Ishikawa (cell line): ENCODE measurements at regions not wholly inside any gene's neighbourhood (a gene's known extent, or its start where the extent isn't known, plus 50 kb on each side); places are given as distances from the start of the nearest gene placed in this dataset.

ENCODE experiments used
- CEBPB ChIP-seq: IDR thresholded peaks from 2 replicates; pipeline ENCODE4 v1.6.1; 2012
- CREB1 ChIP-seq: IDR thresholded peaks from 2 replicates; pipeline ENCODE4 v1.6.1; 2012; ENCODE audit warnings: low read depth
- EGR1 ChIP-seq: IDR thresholded peaks from 2 replicates; pipeline ENCODE4 v1.6.1; 2012
- EP300 ChIP-seq: IDR thresholded peaks from 2 replicates; pipeline ENCODE4 v1.6.1; 2012; ENCODE audit warnings: borderline replicate concordance
- FOXM1 ChIP-seq: IDR thresholded peaks from 2 replicates; pipeline ENCODE4 v1.6.1; 2012; ENCODE audit warnings: low read depth, borderline replicate concordance
- NFIC ChIP-seq: IDR thresholded peaks from 2 replicates; pipeline ENCODE4 v1.6.1; 2012
- RAD21 ChIP-seq: IDR thresholded peaks from 2 replicates; pipeline ENCODE4 v1.6.1; 2012; ENCODE audit warnings: low read depth
- TAF1 ChIP-seq: IDR thresholded peaks from 2 replicates; pipeline ENCODE4 v1.6.1; 2012; ENCODE audit warnings: low read depth, mild to moderate bottlenecking
- TCF12 ChIP-seq: IDR thresholded peaks from 2 replicates; pipeline ENCODE4 v1.6.1; 2012; ENCODE audit warnings: low read depth
- TEAD4 ChIP-seq: IDR thresholded peaks from 2 replicates; pipeline ENCODE4 v1.6.1; 2012
- YY1 ChIP-seq: IDR thresholded peaks from 2 replicates; pipeline ENCODE4 v1.6.1; 2012; ENCODE audit warnings: low read depth
- ZBTB7A ChIP-seq: IDR thresholded peaks from 2 replicates; pipeline ENCODE4 v1.6.1; 2012; ENCODE audit warnings: low read depth
- TF ChIP-seq, protein P1 (sequence below): IDR thresholded peaks from 2 replicates; pipeline ENCODE4 v1.6.1; 2012
- TF ChIP-seq, protein P2 (sequence below): IDR thresholded peaks from 2 replicates; pipeline ENCODE4 v1.6.1; 2012
- TF ChIP-seq, protein P3 (sequence below): IDR thresholded peaks from 2 replicates; pipeline ENCODE4 v1.6.1; 2012; ENCODE audit warnings: low read depth, mild to moderate bottlenecking

DNA sequence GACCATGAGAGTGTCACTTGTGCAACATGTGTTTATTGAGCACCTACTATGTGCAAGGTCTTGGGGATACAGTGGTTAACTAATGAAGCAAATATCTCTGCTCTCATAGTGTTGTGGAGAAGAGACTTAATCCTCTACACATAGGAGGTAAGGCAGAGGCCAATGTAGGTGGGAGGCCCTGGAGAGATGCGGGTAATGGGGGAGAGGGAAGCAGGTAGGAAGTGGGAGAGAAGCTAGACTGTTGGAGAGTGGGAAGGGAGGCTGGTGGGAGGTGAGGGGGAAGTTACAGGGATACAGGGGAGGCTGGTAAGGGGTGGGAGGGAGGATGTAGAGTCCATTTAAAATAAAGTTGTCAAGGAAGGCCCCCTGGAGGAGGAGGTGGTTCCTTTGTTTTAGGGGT lies 240.0 kb downstream of the MIAT start:
- TF ChIP-seq, protein P1, sequence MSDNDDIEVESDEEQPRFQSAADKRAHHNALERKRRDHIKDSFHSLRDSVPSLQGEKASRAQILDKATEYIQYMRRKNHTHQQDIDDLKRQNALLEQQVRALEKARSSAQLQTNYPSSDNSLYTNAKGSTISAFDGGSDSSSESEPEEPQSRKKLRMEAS, result no peak
- no peak for TF ChIP-seq TCF12
- TF ChIP-seq TEAD4, result no peak
- TF ChIP-seq RAD21, result no peak
- no peak for TF ChIP-seq CREB1
- no peak for TF ChIP-seq EP300
- TF ChIP-seq FOXM1, result no peak
- no peak for TF ChIP-seq ZBTB7A
- no peak for TF ChIP-seq CEBPB
- TF ChIP-seq, protein P2, sequence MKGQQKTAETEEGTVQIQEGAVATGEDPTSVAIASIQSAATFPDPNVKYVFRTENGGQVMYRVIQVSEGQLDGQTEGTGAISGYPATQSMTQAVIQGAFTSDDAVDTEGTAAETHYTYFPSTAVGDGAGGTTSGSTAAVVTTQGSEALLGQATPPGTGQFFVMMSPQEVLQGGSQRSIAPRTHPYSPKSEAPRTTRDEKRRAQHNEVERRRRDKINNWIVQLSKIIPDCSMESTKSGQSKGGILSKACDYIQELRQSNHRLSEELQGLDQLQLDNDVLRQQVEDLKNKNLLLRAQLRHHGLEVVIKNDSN, result no peak
- no peak for TF ChIP-seq EGR1
- no peak for TF ChIP-seq YY1
- TF ChIP-seq NFIC, result no peak
- TF ChIP-seq, protein P3, sequence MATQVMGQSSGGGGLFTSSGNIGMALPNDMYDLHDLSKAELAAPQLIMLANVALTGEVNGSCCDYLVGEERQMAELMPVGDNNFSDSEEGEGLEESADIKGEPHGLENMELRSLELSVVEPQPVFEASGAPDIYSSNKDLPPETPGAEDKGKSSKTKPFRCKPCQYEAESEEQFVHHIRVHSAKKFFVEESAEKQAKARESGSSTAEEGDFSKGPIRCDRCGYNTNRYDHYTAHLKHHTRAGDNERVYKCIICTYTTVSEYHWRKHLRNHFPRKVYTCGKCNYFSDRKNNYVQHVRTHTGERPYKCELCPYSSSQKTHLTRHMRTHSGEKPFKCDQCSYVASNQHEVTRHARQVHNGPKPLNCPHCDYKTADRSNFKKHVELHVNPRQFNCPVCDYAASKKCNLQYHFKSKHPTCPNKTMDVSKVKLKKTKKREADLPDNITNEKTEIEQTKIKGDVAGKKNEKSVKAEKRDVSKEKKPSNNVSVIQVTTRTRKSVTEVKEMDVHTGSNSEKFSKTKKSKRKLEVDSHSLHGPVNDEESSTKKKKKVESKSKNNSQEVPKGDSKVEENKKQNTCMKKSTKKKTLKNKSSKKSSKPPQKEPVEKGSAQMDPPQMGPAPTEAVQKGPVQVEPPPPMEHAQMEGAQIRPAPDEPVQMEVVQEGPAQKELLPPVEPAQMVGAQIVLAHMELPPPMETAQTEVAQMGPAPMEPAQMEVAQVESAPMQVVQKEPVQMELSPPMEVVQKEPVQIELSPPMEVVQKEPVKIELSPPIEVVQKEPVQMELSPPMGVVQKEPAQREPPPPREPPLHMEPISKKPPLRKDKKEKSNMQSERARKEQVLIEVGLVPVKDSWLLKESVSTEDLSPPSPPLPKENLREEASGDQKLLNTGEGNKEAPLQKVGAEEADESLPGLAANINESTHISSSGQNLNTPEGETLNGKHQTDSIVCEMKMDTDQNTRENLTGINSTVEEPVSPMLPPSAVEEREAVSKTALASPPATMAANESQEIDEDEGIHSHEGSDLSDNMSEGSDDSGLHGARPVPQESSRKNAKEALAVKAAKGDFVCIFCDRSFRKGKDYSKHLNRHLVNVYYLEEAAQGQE, result no peak
- TF ChIP-seq TAF1, result no peak

DNA sequence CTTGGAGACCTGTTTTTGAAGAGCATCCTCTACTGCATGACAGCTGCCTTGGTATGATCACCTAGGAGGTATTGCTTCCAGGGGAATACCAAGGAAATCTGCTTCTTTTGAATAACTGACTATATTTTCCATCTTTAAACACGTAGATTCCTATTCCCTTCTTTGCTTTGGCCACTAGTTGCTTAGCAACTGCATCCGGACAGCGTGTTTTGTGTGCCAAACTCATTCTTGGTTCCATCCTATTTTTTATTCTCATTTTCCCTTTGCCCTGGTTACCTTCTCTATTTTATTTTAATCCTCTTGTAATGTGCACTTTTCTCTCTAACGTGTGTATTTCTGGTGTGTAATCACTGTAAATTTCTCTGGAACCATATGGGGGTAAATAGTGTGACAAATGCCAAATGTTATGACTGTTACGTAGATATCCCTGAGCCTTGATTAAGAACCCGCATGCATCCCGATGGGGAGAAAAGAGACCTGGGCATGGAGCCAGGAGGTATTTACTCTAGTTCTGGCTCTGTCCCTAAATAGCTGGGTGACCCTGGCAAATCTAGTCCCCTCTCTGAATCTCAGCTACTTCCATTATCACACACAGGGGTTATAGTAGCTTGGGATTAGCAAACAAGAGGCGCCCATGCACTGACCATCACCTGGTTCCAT lies 241.7 kb downstream of the MIAT start:
- TF ChIP-seq, protein P2, result no peak
- TF ChIP-seq, protein P3, result no peak
- no peak for TF ChIP-seq TCF12
- no peak for TF ChIP-seq YY1
- TF ChIP-seq CEBPB, result no peak
- TF ChIP-seq FOXM1, result no peak
- no peak for TF ChIP-seq TEAD4
- no peak for TF ChIP-seq ZBTB7A
- TF ChIP-seq NFIC, result no peak
- TF ChIP-seq TAF1, result no peak
- TF ChIP-seq CREB1, result no peak

DNA sequence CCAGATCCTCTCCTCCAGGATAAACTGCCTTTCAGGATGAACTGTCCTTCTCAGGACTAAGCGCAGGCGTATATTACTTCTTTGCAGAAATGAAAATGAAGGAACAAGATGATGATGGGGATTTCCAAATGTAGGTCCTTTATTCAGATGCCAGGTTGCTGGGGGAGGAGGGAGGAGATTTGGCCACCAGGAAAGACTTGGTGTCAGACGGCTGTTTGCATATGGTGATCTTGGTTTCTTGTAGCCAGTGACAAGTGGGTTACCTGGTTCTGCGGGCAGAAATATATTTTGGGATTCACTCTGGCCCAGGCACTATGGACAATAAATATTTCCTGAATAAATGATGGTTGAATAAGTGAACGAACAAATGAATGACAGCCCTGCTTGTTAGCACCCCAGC lies 243.4 kb downstream of the MIAT start:
- no peak for TF ChIP-seq NFIC
- no peak for TF ChIP-seq TAF1
- TF ChIP-seq, protein P2, result no peak
- no peak for TF ChIP-seq CREB1
- TF ChIP-seq, protein P1, result no peak
- TF ChIP-seq TEAD4, result no peak
- no peak for TF ChIP-seq RAD21
- TF ChIP-seq EGR1, result no peak
- no peak for TF ChIP-seq FOXM1
- TF ChIP-seq TCF12, result no peak
- no peak for TF ChIP-seq EP300
- TF ChIP-seq YY1, result no peak
- TF ChIP-seq ZBTB7A, result no peak
- no peak for TF ChIP-seq CEBPB
- TF ChIP-seq, protein P3, result no peak
